ENCODE measurements at regions not wholly inside any gene's neighbourhood (a gene's known extent, or its start where the extent isn't known, plus 50 kb on each side); places are given as distances from the start of the nearest gene placed in this dataset.

- Histone ChIP-seq H3K23ac (ENCODE audit: low read depth, low read length) (no peak overlapping the region), H3K9me1 (ENCODE audit: insufficient read depth, low read length) (no peaks in the 10 kb centered on the region), H3K79me1 (ENCODE audit: low read depth in 1 of 2, low read length in 2 of 2) (no peaks in the 10 kb centered on the region), H3K4me1 (ENCODE audit: control insufficient read depth, insufficient read depth, low read length) (no peaks in the 10 kb centered on the region), H2BK5ac (ENCODE audit: low read depth, low read length, poor library complexity, severe bottlenecking) (no peak overlapping the region), H3K27me3 (ENCODE audit: control insufficient read depth, insufficient read depth, low read length) (no peaks in the 10 kb centered on the region), H3K18ac (ENCODE audit: low read depth, low read length) (no peak overlapping the region), H3K9me3 (ENCODE audit: control insufficient read depth, insufficient read depth, low read length) (peaks cover 12% of the 10 kb centered on the region), H2AK5ac (ENCODE audit: low read depth, low read length) (no peak overlapping the region), H4K20me1 (ENCODE audit: insufficient read depth, low read length) (no peaks in the 10 kb centered on the region), H2BK120ac (ENCODE audit: low read depth, low read length) (no peak overlapping the region), H2AFZ (replicated peaks; ENCODE audit: low read length, poor library complexity) (no peak overlapping the region), H3K9ac (ENCODE audit: low read depth, low read length) (no peak overlapping the region), H4K5ac (ENCODE audit: low read depth, low read length) (no peak overlapping the region), H3K36me3 (ENCODE audit: control insufficient read depth, insufficient read depth, low read length) (no peaks in the 10 kb centered on the region), H2BK20ac (ENCODE audit: low read depth, low read length) (no peak overlapping the region), H3K56ac (ENCODE audit: extremely low read depth, insufficient read depth, low read length) (no peak overlapping the region), H2AK9ac (replicated peaks; ENCODE audit: low read depth, low read length, poor library complexity) (no peak overlapping the region), H3K4me3 (ENCODE audit: insufficient read depth, low read depth, low read length) (no peak overlapping the region), H3K27ac (ENCODE audit: insufficient read depth, low read length) (no peak overlapping the region), H2BK15ac (ENCODE audit: low read depth, low read length) (no peak overlapping the region), H4K8ac (ENCODE audit: low read depth in 2 of 2, low read length in 2 of 2) (no peak overlapping the region), H3K4me2 (ENCODE audit: low read depth, low read length) (no peak overlapping the region), H4K91ac (ENCODE audit: insufficient read depth, low read depth, low read length) (no peak overlapping the region), H3K4ac (ENCODE audit: low read depth, low read length) (no peak overlapping the region), H3K14ac (replicated peaks; ENCODE audit: low read depth, low read length) (no peak overlapping the region)
- dilution Hi-C loops (cut with HindIII; ENCODE audit: low sequenced_read_pairs, unreplicated experiment): no loop called here
- in situ Hi-C loops (cut with MboI; ENCODE audit: low sequenced_read_pairs): no loop called here
- BruUV-seq (replicated peaks): no TSS peak
- no peak for ATAC-seq (ENCODE audit: low read depth)
- DNase-seq: no peak
- POLR2A ChIA-PET (ENCODE audit: unreplicated experiment): interaction anchor here (0.6 kb wide), 1 partner anchor 57 kb away, joined by 5 read pairs; no protein-coding TSS in a partner anchor
- TF ChIP-seq CEBPB (IDR thresholded peaks at IDR 0.05; ENCODE audit: low read depth, low read length): peak; percentile 25; the same call in 1 of the 2 replicates
- TF ChIP-seq ELK1 (IDR thresholded peaks at IDR 0.05; ENCODE audit: borderline replicate concordance, low read depth, low read length): no peak
- CTCF ChIA-PET: no interaction called here
- no CpG with 5 or more reads among the region's 4 CpGs for WGBS, 2 experiments (ENCODE audit: extremely low coverage in 2 of 2, insufficient read length in 1 of 2)
- intact Hi-C loops (cut with micrococcal nuclease): no loop called here
Observed at GRCh38 chr10:9038146-9038714, 983.7 kb downstream of the GATA3 start.

All from IMR-90 (cell line).